Upper lobe of left lung (tissue), 4 donors: ENCODE measurements at regions not wholly inside any gene's neighbourhood (a gene's known extent, or its start where the extent isn't known, plus 50 kb on each side); places are given as distances from the start of the nearest gene placed in this dataset.

ENCODE experiments used
- CTCF ChIP-seq, 6 experiments: fragments of 450-650 bp in 4 of 6; fragments of 200-600 bp in 2 of 6; sonication (generic) in 2 of 6; IDR thresholded peaks; one replicate each; pipeline ENCODE4 v1.5.1; 2016 to 2019; ENCODE audit warnings: antibody characterized with exemption in 6 of 6
- EP300 ChIP-seq, 4 donors: sonication (generic); formaldehyde crosslinking; IDR thresholded peaks; one replicate each; pipeline ENCODE4 v1.5.1; 2017; ENCODE audit warnings: antibody characterized with exemption in 4 of 4, control low read depth in 2 of 4
- POLR2A ChIP-seq, 4 donors: fragments of 450-650 bp; IDR thresholded peaks; one replicate each; pipeline ENCODE4 v1.5.1; 2016 to 2017; ENCODE audit warnings: antibody characterized with exemption in 4 of 4, mild to moderate bottlenecking in 2 of 4
- POLR2AphosphoS5 ChIP-seq, 2 donors: sonication (generic); formaldehyde crosslinking; IDR thresholded peaks; one replicate each; pipeline ENCODE4 v1.5.1; 2017; ENCODE audit warnings: antibody characterized with exemption in 2 of 2

DNA sequence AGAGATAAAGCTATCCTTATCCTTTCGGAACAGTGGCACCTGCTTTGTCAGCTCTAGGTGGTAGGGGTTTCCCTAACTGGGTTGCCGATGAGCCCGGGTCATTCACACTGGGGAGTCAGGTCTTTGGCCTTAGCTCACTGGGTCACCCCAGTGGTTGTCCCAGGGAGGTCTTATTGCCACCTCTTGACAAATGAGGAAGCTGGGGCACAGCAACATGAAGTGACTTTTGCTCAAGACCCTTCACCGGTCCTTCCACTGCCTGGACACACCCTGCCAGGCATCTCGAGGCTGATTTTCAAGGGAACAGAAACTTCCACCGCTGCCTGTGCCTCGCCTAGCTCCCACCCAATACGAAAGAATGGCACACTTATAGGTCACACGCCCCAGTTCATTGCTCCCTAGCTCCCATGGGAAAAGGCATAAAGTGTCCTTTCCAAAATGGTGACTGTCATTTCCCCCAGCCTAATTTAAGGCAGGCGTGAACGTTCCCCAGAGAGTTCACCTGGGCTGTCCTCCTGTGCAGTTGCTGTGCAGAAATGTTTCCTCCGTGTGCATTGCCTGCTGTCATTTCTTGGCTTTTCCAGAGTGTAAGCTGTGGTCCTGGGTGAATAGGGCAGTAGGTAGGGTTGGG lies 156.1 kb upstream of the CCND2 start:
- no peak for TF ChIP-seq CTCF (IDR thresholded peaks at IDR 0.05)
- no peak for TF ChIP-seq EP300 (IDR thresholded peaks at IDR 0.05)
- no peak for TF ChIP-seq POLR2AphosphoS5 (IDR thresholded peaks at IDR 0.05)
- no peak for TF ChIP-seq POLR2A (IDR thresholded peaks at IDR 0.05)
